PC-3 (cell line): ENCODE measurements at regions not wholly inside any gene's neighbourhood (a gene's known extent, or its start where the extent isn't known, plus 50 kb on each side); places are given as distances from the start of the nearest gene placed in this dataset.

Source experiments
- CTCF ChIP-seq: fragments of 300-600 bp; sonication (generic); conservative IDR thresholded peaks from 2 replicates; pipeline ENCODE4 v1.5.1; 2017; ENCODE audit warnings: antibody characterized with exemption, low read depth, mild to moderate bottlenecking, low read length
- EZH2 ChIP-seq: fragments of 300-600 bp; sonication (generic); IDR thresholded peaks from one replicate; pipeline ENCODE4 v1.6.1; 2017; ENCODE audit warnings: antibody characterized with exemption, mild to moderate bottlenecking, low read length; ENCODE audit not compliant: unreplicated experiment
- EZH2phosphoT487 ChIP-seq: fragments of 300-600 bp; sonication (generic); IDR thresholded peaks from 2 replicates; pipeline ENCODE4 v1.6.1; 2018; ENCODE audit warnings: mild to moderate bottlenecking, antibody characterized with exemption, low read length, borderline replicate concordance

- no peak for TF ChIP-seq CTCF
- TF ChIP-seq EZH2, result no peak
- no peak for TF ChIP-seq EZH2phosphoT487
Observed at GRCh38 chr14:97021001-97021400, 223.8 kb downstream of the VRK1 start.
